HG03378 (cell line): ENCODE measurements at regions not wholly inside any gene's neighbourhood (a gene's known extent, or its start where the extent isn't known, plus 50 kb on each side); places are given as distances from the start of the nearest gene placed in this dataset.
"Not testable (repeated sequence)": the region's sequence is repeated elsewhere in the genome, so short reads cannot be mapped to it uniquely, and the experiment has no call there.

Experiments used
- ATAC-seq: cut with Tn5 transposase; IDR thresholded peaks from one replicate; pipeline ENCODE4 v1.9.1; 2021; ENCODE audit warnings: mild to moderate bottlenecking, moderate library complexity; ENCODE audit not compliant: unreplicated experiment

GRCh38 chr4:117533501-117533900 is 448.1 kb upstream of the TRAM1L1 start:
- no peak for ATAC-seq

GRCh38 chr4:117545039-117545438 is 459.7 kb upstream of the TRAM1L1 start:
- ATAC-seq: no peak

DNA sequence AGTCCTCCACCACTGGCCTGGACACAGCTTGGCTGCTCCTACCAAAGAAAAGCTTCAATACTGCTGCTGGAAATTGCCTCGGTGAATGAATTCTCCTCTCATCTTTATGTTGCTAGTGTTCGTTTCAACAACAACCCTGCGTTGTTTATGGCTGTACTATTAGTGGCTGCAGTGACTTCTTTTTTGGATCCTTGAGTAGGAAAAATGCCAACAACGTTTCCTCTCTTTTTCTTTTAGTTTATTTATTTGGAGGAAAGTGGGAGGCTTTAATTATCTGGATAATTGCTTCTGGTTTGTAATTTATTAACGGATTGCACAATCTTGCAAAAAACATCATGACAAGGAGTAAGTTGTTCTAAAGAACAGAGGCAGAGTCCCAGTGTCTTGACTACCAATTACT is 464.1 kb upstream of the TRAM1L1 start:
- ATAC-seq: no peak

DNA sequence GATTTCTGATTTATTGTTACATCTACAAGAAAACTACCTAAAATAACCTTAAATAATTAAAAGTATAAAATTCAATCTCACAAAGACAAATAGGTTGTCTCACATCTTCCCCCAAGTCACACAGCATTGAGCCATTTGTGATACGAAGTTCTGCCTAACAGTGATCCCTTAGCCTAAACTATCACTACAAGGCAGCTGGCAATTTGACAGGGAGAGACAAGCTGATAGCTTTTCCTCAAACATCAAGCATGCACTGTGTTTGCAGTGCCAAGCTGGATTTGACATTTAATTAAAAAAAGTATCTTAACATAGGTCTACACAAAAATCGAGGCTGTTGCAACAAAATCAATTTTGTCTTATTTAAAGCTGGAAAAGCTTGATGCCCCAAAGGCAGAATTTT is 464.7 kb upstream of the TRAM1L1 start:
- ATAC-seq: no peak

DNA sequence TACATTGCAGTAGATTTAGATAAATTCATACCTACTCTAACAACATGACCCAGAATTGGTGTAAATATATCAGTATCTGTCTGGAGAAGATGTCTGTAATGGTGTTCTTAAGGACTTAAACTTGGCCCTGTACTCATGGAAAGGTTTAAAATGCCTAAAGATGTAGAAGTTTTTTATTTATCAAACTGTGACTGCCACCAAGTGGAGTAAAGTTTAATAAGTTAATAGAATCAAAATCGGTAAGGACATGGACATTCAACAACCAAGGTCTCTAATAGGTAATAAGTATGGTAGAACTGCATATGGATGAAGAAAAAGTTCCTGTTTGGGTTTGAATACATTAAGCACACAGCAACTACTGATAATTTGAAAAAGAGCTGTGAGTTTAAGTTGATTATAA is 474.0 kb upstream of the NDST3 start:
- no peak for ATAC-seq

DNA sequence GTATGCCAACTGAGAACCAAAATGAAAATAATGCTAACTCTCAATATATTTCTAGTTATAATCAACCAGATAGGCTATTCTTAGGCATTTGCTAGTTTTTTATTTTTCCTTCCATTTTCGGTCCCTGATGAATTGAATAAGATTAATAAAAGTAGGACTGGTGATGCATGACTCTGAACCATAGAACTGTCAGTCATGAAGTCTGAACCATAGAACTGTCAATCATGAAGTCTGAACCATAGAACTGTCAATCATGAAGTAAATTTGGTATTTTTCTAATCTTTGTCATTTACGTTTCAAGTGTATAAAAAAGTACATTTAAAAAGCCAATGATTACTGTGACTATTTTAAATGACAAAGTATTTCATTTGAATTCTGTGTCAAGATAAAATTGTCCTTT is 460.2 kb upstream of the NDST3 start:
- no peak for ATAC-seq

DNA sequence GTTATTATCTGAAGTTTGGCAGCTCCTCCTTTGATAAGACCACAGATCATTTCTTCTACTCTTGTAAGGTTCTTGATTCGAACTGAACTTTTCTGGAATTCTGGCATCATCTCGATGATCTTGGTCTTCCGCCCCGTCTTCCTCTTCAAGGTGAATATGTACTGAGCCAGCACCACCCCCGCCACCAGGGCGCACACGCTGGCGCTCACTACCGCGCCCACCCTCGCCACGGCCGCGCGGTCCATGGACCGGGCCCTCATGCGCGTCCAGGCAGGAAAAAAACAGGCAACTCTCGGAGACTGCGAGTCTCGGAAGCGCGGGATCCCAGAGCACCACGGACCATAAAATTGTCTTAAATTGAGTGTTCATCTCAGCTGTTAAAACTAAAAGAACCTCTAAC is 458.4 kb upstream of the NDST3 start:
- ATAC-seq: no peak

DNA sequence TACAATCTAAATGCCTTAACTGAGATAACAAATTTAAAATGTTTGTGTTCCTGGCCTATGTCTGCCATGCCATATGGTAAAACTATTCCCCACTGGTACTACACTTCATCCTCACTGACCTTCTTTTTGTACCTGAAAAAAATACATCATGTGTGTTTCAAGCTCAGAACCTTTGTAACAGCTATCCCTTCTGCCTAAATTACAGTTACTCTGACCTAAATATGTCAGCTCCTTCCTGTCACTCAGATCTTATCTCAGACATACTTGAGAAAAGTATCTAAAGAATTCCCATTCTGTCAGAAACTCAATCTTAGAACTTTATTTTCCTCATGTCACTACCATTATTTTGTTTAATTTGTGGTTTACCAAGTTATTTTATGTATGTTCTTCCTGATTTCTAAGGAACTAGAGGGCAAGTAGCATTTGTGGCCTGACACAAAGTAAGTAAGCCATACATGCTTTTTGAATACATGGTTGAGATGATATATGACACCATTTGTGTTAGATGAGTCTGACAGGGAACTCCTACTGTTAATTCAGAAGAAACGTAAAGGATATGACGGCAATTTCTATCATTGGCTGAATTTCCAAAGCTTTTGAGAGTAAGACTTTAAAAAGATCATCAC is 456.5 kb upstream of the NDST3 start:
- no peak for ATAC-seq

DNA sequence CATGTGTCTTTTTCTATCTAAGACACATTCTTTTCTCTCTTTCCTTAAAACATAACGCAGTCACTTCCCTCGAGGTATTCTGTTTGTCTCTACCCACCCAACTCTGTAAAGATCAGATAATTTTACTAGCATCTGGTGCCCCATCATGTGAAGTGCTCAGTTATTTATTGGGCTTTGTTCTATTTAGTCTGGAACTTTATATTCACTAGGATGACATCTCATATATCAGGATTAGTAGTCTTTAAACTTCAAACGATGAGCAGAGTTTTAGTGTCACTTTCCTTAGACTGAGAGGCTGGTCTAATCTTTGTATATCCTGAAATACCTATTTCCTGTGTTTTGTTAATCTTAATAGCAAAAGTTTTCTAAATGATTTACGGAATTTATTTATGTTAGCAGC is 445.5 kb upstream of the NDST3 start:
- ATAC-seq: no peak

DNA sequence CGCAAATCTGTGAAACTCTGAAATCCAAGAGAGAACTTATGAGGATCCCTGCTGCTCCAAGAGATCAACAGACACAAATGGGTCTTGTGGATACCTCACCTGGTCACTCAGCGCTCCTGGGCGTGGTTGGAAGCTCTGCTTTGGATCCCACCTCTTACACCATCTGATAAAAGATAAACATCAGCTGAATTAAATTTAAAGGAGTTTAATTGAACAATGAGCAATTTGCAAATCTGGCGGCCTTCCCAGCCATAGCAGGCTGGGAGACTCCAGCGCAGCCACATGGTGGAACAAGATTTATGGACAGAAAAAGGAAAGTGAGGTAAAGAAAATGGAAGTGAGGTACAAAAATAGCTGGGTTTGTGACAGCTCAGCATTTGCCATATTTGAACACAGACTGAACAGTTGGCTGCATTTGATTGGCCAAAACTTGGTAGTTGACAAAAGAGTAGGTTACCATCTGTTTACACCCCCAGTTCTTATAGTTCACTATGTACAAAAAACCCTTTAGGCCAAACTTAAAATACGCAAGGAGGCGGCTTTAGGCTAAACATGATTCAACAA is 437.3 kb upstream of the NDST3 start:
- no peak for ATAC-seq

GRCh38 chr4:117599393-117599792 is 434.9 kb upstream of the NDST3 start:
- ATAC-seq: not testable (repeated sequence)

- not testable (repeated sequence) for ATAC-seq
Measured at GRCh38 chr4:117600936-117601335, 433.4 kb upstream of the NDST3 start.

- ATAC-seq: no peak
Measured at GRCh38 chr4:117610706-117611308, 423.5 kb upstream of the NDST3 start.

- no peak for ATAC-seq
Measured at GRCh38 chr4:117621673-117622072, 412.6 kb upstream of the NDST3 start.

DNA sequence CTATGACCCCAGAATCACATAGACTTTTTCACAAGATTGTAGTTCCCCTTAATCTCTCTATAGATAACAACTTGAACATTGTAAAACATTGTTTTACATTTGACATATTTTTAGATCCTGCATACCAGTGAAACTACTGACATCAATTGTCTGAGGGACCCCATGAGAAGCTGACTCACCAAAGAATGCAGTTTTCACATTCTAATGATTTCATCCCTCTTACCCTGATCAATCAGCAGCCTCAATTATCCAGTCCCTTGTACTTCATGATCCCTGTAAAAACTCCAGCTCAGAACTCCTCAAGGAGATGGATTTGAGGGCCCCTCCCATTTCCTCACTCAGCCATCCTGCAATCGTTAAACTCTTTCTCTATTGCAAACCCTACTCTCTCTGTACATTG is 411.0 kb upstream of the NDST3 start:
- ATAC-seq: no peak

DNA sequence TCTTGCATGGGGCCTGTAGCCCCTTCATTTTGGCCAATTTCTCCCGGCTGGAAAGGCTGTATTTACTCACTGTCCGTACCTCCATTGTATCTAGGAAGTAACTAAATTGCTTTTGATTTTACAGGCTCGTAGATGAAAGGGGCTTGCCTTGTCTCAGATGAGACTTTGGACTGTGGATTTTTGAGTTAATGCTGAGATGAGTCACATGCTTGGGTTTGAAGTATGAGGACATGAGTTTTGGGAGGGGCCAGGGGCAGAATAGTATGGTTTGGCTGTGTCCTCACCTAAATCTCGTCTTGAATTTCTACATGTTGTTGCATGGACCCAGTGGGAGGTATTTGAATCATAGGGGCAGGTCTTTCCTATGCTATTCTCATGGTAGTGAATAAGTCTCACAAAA is 407.6 kb upstream of the NDST3 start:
- no peak for ATAC-seq

DNA sequence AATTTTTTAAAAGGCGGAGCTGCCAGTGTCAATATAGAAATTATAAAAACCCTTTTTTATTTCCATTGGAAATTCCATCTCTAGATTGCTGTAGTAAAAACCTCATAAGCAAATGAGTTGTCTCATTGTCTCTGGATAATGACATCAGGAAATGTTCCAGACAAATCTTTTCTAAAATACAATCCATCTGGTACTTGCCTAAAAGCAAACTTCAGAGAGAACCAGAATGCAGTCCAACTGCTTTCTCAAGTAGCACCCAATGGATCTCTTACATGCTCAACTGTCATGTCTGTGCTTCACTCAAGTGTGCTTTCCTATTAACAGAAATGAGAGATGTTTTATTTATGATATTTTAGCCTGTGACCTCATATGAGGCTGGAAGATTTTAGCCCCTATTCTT is 399.6 kb upstream of the NDST3 start:
- ATAC-seq: no peak

DNA sequence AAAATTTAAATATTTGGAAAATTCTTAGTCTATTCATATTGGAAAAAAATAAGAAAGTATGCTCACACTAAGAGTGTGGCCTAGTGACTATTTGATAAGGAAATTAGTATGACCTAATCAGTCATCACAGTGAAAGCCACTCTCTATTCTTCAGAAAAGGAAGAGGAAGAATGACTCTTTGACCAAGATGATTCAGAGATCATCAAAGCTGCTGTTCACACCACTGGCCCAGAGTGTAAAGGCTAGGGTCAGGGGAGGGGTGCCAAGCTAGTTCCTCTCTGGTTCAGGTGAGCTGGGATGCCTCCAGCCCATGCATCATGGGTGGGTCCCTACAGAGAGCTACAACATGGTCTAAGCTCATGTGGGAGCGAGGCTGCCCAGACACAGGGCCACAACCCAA is 396.9 kb upstream of the NDST3 start:
- no peak for ATAC-seq

DNA sequence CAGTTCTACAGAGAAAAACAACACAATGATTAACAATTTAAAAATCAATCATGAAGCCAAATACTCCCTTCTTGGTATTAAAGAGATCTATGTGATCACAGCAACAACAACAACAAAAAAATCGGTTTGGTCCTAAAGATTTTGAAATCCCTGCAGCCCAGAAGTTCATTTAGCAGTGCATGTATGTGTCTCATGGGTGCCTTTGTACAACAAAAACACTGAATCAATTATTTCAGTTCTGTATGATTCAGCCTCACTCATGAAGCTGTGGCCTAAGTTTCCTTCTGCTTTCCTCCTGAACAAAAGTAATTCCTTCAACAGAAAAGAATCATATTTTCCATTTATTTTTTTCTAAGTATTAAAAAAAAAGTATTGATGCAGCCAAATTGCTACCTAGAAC is 393.4 kb upstream of the NDST3 start:
- ATAC-seq: no peak

DNA sequence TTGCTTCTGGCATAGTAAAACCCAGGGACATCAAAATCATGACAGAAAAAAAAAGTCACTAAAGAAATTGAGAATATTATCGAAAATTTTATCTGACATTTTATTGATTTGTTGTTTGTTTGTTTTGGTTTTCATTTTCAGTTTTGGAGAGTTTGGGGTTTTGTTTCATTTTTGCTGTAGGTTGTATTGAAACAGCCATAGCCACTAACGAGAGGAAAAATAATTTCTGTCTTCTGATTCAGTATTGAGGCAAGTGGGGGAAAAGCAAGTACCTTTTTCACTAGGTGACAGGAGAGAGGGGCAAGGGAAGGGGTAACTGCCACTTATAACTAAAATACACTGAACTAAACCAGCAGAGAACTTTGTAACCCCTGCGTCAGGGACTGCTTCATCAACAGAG is 392.8 kb upstream of the NDST3 start:
- no peak for ATAC-seq

- ATAC-seq: no peak
Measured at GRCh38 chr4:117654079-117654478, 380.2 kb upstream of the NDST3 start.

GRCh38 chr4:117660668-117661067 is 373.6 kb upstream of the NDST3 start:
- ATAC-seq: no peak
